ENCODE measurements at regions not wholly inside any gene's neighbourhood (a gene's known extent, or its start where the extent isn't known, plus 50 kb on each side); places are given as distances from the start of the nearest gene placed in this dataset.

- DNase-seq, result no peak
Observed at GRCh38 chr2:58913082-58913726, 672.1 kb upstream of the FANCL start.

GRCh38 chr2:58911877-58912276 lies 670.8 kb upstream of the FANCL start:
- no peak for DNase-seq

- no peak for DNase-seq
Observed at GRCh38 chr2:58908501-58909154, 667.5 kb upstream of the FANCL start.

- DNase-seq, result no peak
Observed at GRCh38 chr2:58907644-58908043, 666.5 kb upstream of the FANCL start.

- no peak for DNase-seq
Observed at GRCh38 chr2:58906081-58906645, 665.0 kb upstream of the FANCL start.

- DNase-seq, result no peak
Observed at GRCh38 chr2:58904095-58904494, 663.0 kb upstream of the FANCL start.

- no peak for DNase-seq
Observed at GRCh38 chr2:58903427-58903826, 662.3 kb upstream of the FANCL start.

GRCh38 chr2:58900246-58901027 lies 659.3 kb upstream of the FANCL start:
- no peak for DNase-seq

GRCh38 chr2:58899692-58900091 lies 658.6 kb upstream of the FANCL start:
- DNase-seq, result no peak

GRCh38 chr2:58896638-58897037 lies 655.5 kb upstream of the FANCL start:
- DNase-seq, result no peak

GRCh38 chr2:58895857-58896256 lies 654.7 kb upstream of the FANCL start:
- DNase-seq, result no peak

GRCh38 chr2:58893656-58894351 lies 652.7 kb upstream of the FANCL start:
- no peak for DNase-seq

- no peak for DNase-seq
Observed at GRCh38 chr2:58891828-58892377, 650.8 kb upstream of the FANCL start.

- no peak for DNase-seq
Observed at GRCh38 chr2:58890865-58891525, 649.9 kb upstream of the FANCL start.

GRCh38 chr2:58886009-58886408 lies 644.9 kb upstream of the FANCL start:
- DNase-seq, result no peak

GRCh38 chr2:58879834-58880233 lies 638.7 kb upstream of the FANCL start:
- no peak for DNase-seq

GRCh38 chr2:58878778-58879177 lies 637.7 kb upstream of the FANCL start:
- DNase-seq, result no peak

GRCh38 chr2:58876126-58876525 lies 635.0 kb upstream of the FANCL start:
- DNase-seq, result no peak

GRCh38 chr2:58875436-58875835 lies 634.3 kb upstream of the FANCL start:
- no peak for DNase-seq

- DNase-seq, result no peak
Observed at GRCh38 chr2:58871469-58872142, 630.5 kb upstream of the FANCL start.

GRCh38 chr2:58870704-58871103 lies 629.6 kb upstream of the FANCL start:
- DNase-seq, result no peak

GRCh38 chr2:58866946-58867345 lies 625.8 kb upstream of the FANCL start:
- DNase-seq, result no peak
